OCI-M1 (cell line): ENCODE measurements at regions not wholly inside any gene's neighbourhood (a gene's known extent, or its start where the extent isn't known, plus 50 kb on each side); places are given as distances from the start of the nearest gene placed in this dataset.

Source experiments
- DNase-seq: peaks from one replicate; lab custom pipeline; 2025; lab: John Stamatoyannopoulos, UW

GRCh38 chr3:189455641-189456417 lies 175.4 kb upstream of the TP63 start:
- DNase-seq, result no peak

GRCh38 chr3:189457201-189457607 lies 174.0 kb upstream of the TP63 start:
- DNase-seq, result no peak

- no peak for DNase-seq
Observed at GRCh38 chr3:189457631-189458412, 173.4 kb upstream of the TP63 start.

GRCh38 chr3:189458528-189458927 lies 172.7 kb upstream of the TP63 start:
- DNase-seq, result peak; percentile 65

GRCh38 chr3:189459231-189459630 lies 172.0 kb upstream of the TP63 start:
- DNase-seq, result no peak

GRCh38 chr3:189460511-189460910 lies 170.7 kb upstream of the TP63 start:
- DNase-seq, result no peak

GRCh38 chr3:189464799-189465198 lies 166.4 kb upstream of the TP63 start:
- no peak for DNase-seq

GRCh38 chr3:189466004-189466403 lies 165.2 kb upstream of the TP63 start:
- no peak for DNase-seq

GRCh38 chr3:189467451-189467850 lies 163.7 kb upstream of the TP63 start:
- DNase-seq, result peak; percentile 3

GRCh38 chr3:189474944-189475343 lies 156.2 kb upstream of the TP63 start:
- no peak for DNase-seq

GRCh38 chr3:189477614-189478013 lies 153.6 kb upstream of the TP63 start:
- no peak for DNase-seq

GRCh38 chr3:189486556-189486955 lies 144.6 kb upstream of the TP63 start:
- DNase-seq, result no peak

GRCh38 chr3:189488241-189488767 lies 142.9 kb upstream of the TP63 start:
- no peak for DNase-seq

- no peak for DNase-seq
Observed at GRCh38 chr3:189490337-189490736, 140.9 kb upstream of the TP63 start.

- DNase-seq, result no peak
Observed at GRCh38 chr3:189490749-189491148, 140.4 kb upstream of the TP63 start.

- DNase-seq, result no peak
Observed at GRCh38 chr3:189491831-189492230, 139.4 kb upstream of the TP63 start.

- DNase-seq, result no peak
Observed at GRCh38 chr3:189493271-189493670, 137.9 kb upstream of the TP63 start.

GRCh38 chr3:189494632-189495031 lies 136.6 kb upstream of the TP63 start:
- no peak for DNase-seq

GRCh38 chr3:189496375-189497138 lies 134.6 kb upstream of the TP63 start:
- no peak for DNase-seq

- DNase-seq, result no peak
Observed at GRCh38 chr3:189498995-189499704, 132.0 kb upstream of the TP63 start.

GRCh38 chr3:189500299-189500698 lies 130.9 kb upstream of the TP63 start:
- no peak for DNase-seq
